Liver (tissue), 3 donors: ENCODE measurements at regions not wholly inside any gene's neighbourhood (a gene's known extent, or its start where the extent isn't known, plus 50 kb on each side); places are given as distances from the start of the nearest gene placed in this dataset.

ENCODE experiments used
- CTCF ChIP-seq: fragments of 150-350 bp; IDR thresholded peaks from 2 replicates; pipeline ENCODE4 v1.5.1; 2017; ENCODE audit warnings: improper control_type of control experiment, low read depth, low read length; ENCODE audit not compliant: missing input control
- EGR1 ChIP-seq, 2 donors: IDR thresholded peaks; 2 replicates each; pipeline ENCODE4 v1.6.1; 2016 to 2018; ENCODE audit warnings: antibody characterized with exemption in 2 of 2, low read depth in 2 of 2
- GABPA ChIP-seq, 2 donors: IDR thresholded peaks in 1 of 2; conservative IDR thresholded peaks in 1 of 2; 2 replicates each; pipeline ENCODE4 v1.6.1; 2016; ENCODE audit warnings: antibody characterized with exemption in 2 of 2, mild to moderate bottlenecking in 1 of 2, moderate library complexity in 1 of 2
- JUND ChIP-seq, 2 donors: IDR thresholded peaks; 2 replicates each; pipeline ENCODE4 v1.6.1; 2016; ENCODE audit warnings: antibody characterized with exemption in 2 of 2
- TAF1 ChIP-seq: conservative IDR thresholded peaks from 2 replicates; pipeline ENCODE4 v1.6.1; 2016; ENCODE audit warnings: antibody characterized with exemption, mild to moderate bottlenecking
- donor health status: healthy.
- donor health status: healthy.

GRCh38 chr1:234683127-234683860 lies 73.3 kb upstream of the IRF2BP2 start:
- TF ChIP-seq CTCF (no peak), TAF1 (no peak), JUND (IDR thresholded peaks at IDR 0.05) (no peak), EGR1 (IDR thresholded peaks at IDR 0.05; ENCODE audit: low read depth in 2 of 2) (no peak), GABPA (IDR thresholded peaks at IDR 0.05 in 1 of 2, conservative IDR thresholded peaks at IDR 0.05 in 1 of 2) (no peak)
